Stimulated activated naive CD8-positive, alpha-beta T cell treated with anti-CD3 and anti-CD28 coated beads, Interleukin-15, Interleukin-2, amounts not matched to agents 100 ng/mL and 50 ng/mL, for 24 hours (primary cell): ENCODE measurements at regions not wholly inside any gene's neighbourhood (a gene's known extent, or its start where the extent isn't known, plus 50 kb on each side); places are given as distances from the start of the nearest gene placed in this dataset.

ENCODE experiments used
- H3K27ac Mint-ChIP-seq: one replicate; pipeline ENCODE4 v1.8.0; 2021; ENCODE audit warnings: mild to moderate bottlenecking, mixed read lengths
- H3K27me3 Mint-ChIP-seq: one replicate; pipeline ENCODE4 v1.8.0; 2021; ENCODE audit warnings: mixed read lengths
- H3K36me3 Mint-ChIP-seq: one replicate; pipeline ENCODE4 v1.8.0; 2021; ENCODE audit warnings: low read depth, mixed read lengths
- H3K4me1 Mint-ChIP-seq: one replicate; pipeline ENCODE4 v1.8.0; 2021; ENCODE audit warnings: low read depth, mixed read lengths
- H3K4me3 Mint-ChIP-seq: one replicate; pipeline ENCODE4 v1.8.0; 2021; ENCODE audit warnings: mild to moderate bottlenecking, mixed read lengths
- H3K9me3 Mint-ChIP-seq: one replicate; pipeline ENCODE4 v1.8.0; 2021; ENCODE audit warnings: mixed read lengths

DNA sequence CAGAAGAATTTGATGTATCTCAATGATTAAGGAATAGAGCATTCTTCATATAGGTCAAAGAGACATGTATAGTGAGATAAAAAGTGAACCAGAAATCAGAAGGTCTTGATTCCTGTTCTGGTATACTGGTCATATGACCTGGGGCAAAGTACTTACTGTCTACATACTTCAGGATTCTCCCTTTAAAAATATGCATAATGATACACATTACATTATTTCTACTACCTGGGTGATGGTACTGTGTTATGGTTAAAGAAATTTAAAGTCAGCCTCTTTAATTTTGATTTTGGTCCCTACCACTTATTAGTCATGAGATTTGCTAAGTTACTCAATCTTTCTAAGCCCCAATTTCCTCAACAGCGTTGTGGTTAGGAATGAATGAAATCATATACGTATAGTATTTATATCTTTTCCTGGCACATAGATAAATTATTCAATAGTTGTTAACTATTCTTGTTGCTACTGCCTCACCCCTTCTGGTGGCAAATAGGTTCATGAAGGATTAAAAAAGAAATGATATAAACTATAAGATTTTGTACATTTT, 984.1 kb downstream of the TLE4 start:
- Mint-ChIP-seq H3K27me3 (no peaks in the 10 kb centered on the region), H3K27ac (no peak overlapping the region), H3K4me1 (no peaks in the 10 kb centered on the region), H3K4me3 (no peak overlapping the region), H3K36me3 (no peaks in the 10 kb centered on the region), H3K9me3 (peaks cover 3% of the 10 kb centered on the region)

DNA sequence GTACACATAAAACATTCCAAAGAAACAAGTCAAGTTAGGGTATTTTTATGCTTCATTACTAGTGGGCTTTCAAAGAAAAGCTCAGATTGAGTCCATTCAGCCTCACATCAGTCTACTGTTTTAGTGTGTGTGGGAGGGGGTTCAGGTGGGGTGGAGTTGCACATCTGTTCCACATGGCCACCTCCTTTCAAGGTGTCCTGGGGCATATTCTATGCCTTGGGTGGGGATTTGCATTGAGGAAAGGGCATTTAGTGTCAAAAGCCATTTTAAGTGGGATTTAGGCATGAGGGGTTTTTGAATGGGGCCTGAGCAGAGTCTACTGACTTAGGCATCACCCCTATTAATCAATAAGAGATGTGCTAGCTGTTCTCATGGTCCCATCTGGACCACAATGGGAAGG, 983.1 kb downstream of the TLE4 start:
- H3K27ac Mint-ChIP-seq, result no peak overlapping the region
- H3K27me3 Mint-ChIP-seq, result no peaks in the 10 kb centered on the region
- peaks cover 3% of the 10 kb centered on the region for H3K9me3 Mint-ChIP-seq
- H3K4me3 Mint-ChIP-seq, result no peak overlapping the region
- H3K36me3 Mint-ChIP-seq, result no peaks in the 10 kb centered on the region
- no peaks in the 10 kb centered on the region for H3K4me1 Mint-ChIP-seq

DNA sequence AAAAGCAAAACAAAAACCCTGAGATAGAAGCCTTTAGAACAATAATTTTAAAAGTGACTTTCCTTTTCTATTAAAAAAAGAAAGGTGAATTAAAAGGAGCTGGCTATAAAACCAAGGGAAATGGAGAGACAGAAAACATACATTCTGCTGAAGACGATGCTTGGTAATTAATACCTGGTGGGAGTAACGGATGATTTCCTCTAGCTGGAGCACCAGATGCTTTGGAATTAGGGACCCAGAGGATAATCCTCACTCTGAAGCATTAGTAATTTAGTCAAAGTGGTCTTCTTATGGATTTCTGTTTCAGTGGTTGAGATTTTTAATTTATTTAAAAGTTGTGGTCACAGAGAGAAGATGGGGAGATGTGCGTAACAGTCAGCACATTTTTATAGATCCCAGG, 982.5 kb downstream of the TLE4 start:
- H3K9me3 Mint-ChIP-seq, result peaks cover 3% of the 10 kb centered on the region
- no peaks in the 10 kb centered on the region for H3K4me1 Mint-ChIP-seq
- H3K27ac Mint-ChIP-seq, result no peak overlapping the region
- no peak overlapping the region for H3K4me3 Mint-ChIP-seq
- H3K36me3 Mint-ChIP-seq, result no peaks in the 10 kb centered on the region
- no peaks in the 10 kb centered on the region for H3K27me3 Mint-ChIP-seq

DNA sequence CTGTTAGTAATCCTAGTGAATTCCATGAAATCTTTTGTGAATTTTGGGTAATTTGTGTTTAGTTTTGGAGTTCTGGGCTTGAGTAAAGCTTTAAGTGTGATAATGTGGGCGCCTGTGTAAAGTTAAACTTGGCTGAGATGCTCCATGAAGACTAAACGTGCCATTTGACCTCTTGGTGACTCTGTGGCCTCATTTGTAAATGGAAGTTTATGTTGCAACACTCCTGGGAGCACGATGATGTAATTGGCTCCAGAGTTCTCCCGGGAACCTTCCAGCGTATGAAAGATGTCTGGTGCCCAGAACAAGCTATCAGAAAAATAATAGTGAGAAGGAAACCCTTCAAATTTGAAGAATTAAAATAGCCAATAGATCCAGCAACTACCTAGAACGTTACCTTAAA, 981.2 kb downstream of the TLE4 start:
- no peak overlapping the region for H3K4me3 Mint-ChIP-seq
- no peaks in the 10 kb centered on the region for H3K27me3 Mint-ChIP-seq
- no peak overlapping the region for H3K27ac Mint-ChIP-seq
- H3K4me1 Mint-ChIP-seq, result no peaks in the 10 kb centered on the region
- H3K36me3 Mint-ChIP-seq, result no peaks in the 10 kb centered on the region
- peaks cover 3% of the 10 kb centered on the region for H3K9me3 Mint-ChIP-seq

DNA sequence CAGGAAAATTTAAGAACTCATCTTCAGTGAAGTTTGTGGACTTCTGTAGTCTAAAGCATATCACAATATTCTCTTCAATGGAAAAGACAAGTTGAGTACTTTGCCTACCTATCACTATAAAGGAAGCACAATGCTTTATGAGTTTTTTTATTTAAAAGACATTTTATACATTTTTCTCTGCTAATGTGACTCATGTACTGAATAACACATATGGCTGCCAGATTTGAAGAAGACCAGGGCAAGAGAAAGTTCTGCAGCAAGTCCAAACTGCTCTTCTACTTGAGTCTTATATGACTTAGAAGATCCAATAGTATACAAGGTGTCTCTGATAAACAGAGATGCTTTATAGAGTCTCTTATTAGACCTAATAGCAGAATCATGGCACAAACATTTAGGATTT, 978.4 kb downstream of the TLE4 start:
- H3K27ac Mint-ChIP-seq, result no peak overlapping the region
- H3K4me1 Mint-ChIP-seq, result no peaks in the 10 kb centered on the region
- H3K27me3 Mint-ChIP-seq, result no peaks in the 10 kb centered on the region
- no peak overlapping the region for H3K4me3 Mint-ChIP-seq
- H3K36me3 Mint-ChIP-seq, result no peaks in the 10 kb centered on the region
- H3K9me3 Mint-ChIP-seq, result no peaks in the 10 kb centered on the region

DNA sequence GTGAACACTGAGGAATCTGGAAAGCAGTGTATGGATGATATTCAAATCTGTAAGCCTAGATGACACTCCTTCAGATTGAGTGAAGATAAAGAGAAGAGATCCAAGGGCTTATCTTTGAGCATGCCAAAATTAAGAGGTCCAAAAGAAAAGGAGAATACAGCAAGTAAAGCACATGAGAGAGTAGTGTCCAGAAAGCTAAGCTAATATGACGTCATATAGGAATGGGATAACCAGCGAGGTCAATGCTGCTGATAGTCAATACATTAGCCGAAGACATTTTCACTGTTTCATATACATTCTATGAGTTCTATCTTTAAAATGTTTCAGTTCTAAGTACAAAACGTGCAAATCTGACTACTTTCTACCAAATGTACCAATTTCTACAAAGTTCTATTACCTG, 975.8 kb downstream of the TLE4 start:
- H3K9me3 Mint-ChIP-seq, result peaks cover 4% of the 10 kb centered on the region

DNA sequence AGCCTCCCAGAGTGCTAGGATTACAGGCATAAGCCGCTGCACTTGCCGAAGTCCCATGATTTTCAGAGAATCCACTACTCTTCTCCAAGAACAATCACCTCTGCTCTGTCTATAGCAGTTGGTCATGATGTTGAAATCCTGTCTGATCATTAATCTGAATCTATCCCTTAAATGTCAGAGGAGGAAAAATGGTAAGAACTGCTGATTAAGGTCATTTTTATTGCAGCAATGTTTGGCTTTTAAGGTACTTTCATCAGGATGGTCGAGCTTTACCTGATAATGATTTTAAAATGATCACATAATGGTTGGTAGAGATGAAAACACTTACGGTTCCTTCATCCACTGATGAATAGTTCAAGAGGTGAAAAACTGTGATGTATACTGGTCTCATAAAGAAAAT, 968.6 kb downstream of the TLE4 start:
- Mint-ChIP-seq H3K27me3 (no peaks in the 10 kb centered on the region), H3K4me3 (no peak overlapping the region), H3K36me3 (no peaks in the 10 kb centered on the region), H3K9me3 (peaks cover 4% of the 10 kb centered on the region), H3K4me1 (no peaks in the 10 kb centered on the region), H3K27ac (no peak overlapping the region)

More for the DNA sequence above, 975.8 kb downstream of the TLE4 start:
- no peak overlapping the region for H3K4me3 Mint-ChIP-seq
- H3K36me3 Mint-ChIP-seq, result no peaks in the 10 kb centered on the region
- no peaks in the 10 kb centered on the region for H3K4me1 Mint-ChIP-seq
- H3K27me3 Mint-ChIP-seq, result no peaks in the 10 kb centered on the region
- no peak overlapping the region for H3K27ac Mint-ChIP-seq

DNA sequence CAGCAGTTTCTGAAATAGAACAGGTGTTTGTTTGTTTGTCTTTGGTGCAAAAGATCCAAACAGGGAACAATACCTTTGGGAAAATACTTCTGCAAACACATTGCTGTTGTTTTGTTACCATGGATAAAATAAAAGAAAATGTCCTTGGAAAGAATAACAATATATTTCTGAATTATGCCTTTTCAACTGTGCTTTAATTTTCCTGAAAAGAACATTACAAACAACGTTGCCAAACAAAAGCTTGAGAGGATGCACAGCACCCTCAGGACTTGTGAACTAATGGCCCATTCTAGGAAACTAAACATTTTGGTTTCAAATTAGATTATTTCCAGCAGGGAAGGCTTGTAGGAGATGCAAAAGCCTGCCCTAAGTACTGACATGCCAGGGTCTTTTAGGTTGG, 967.2 kb downstream of the TLE4 start:
- peaks cover 5% of the 10 kb centered on the region for H3K9me3 Mint-ChIP-seq
- no peaks in the 10 kb centered on the region for H3K27me3 Mint-ChIP-seq
- no peaks in the 10 kb centered on the region for H3K36me3 Mint-ChIP-seq
- no peaks in the 10 kb centered on the region for H3K4me1 Mint-ChIP-seq
- H3K4me3 Mint-ChIP-seq, result no peak overlapping the region
- no peak overlapping the region for H3K27ac Mint-ChIP-seq

DNA sequence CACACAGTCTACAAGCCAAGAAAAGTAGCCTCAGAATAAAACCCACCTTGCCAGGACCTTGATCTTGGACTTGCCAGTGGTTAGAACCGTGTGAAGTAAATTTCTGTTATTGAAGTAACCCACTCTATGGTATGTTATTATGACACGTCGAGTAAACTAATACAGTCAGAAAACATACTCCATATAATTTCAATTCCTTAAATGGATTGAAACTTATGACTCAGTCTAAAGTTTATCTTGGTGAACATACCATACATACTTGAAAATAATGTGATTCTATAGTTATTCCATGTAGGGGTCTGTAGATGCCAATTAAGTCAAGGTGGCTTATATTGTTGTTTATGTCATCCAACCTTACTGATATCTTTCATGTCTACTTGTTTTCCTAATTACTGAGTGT, 950.7 kb downstream of the TLE4 start:
- Mint-ChIP-seq H3K9me3 (peaks cover 8% of the 10 kb centered on the region), H3K4me1 (no peaks in the 10 kb centered on the region), H3K4me3 (no peak overlapping the region), H3K27me3 (no peaks in the 10 kb centered on the region), H3K27ac (no peak overlapping the region), H3K36me3 (no peaks in the 10 kb centered on the region)

DNA sequence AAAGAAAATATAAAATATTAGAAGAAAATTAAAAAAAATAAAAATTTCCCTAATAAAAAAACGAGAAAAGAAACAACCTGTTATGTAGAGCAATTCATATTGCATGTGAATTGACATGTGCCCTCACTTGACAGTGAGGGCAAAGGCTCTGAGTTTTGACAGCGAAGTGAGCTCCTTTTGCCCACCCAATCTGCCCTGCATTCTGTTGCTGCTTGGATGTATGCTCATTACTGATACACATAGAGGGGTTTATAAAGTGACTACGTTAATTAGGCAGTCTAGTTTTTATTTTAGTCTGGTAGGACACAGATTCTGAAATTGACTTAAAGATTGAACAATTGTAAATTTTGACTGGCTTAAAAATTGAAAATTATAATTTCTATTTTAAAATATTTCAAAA, 949.4 kb downstream of the TLE4 start:
- peaks cover 11% of the 10 kb centered on the region for H3K9me3 Mint-ChIP-seq
- no peaks in the 10 kb centered on the region for H3K27me3 Mint-ChIP-seq
- H3K27ac Mint-ChIP-seq, result no peak overlapping the region
- no peaks in the 10 kb centered on the region for H3K4me1 Mint-ChIP-seq
- H3K4me3 Mint-ChIP-seq, result no peak overlapping the region
- H3K36me3 Mint-ChIP-seq, result no peaks in the 10 kb centered on the region

DNA sequence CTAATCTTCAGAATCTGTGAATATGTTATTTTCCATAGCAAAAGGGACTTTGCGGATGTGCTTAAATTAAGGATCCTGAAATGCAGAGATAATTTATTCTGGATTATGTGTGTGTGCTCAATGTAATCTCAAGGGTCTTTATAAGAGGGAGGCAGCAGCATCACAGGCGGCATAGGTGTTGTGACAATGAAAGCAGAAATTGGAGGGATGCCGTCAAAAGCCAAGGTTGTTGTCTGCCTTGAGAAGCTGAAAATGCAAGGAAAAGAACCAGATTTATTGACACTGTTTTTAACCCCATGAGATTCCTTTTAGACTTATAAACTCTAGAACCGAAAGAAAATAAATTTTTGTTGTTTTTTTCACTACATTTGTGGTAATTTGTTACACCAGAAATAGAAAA, 948.5 kb downstream of the TLE4 start:
- Mint-ChIP-seq H3K36me3 (no peaks in the 10 kb centered on the region), H3K27me3 (no peaks in the 10 kb centered on the region), H3K27ac (no peak overlapping the region), H3K9me3 (peaks cover 7% of the 10 kb centered on the region), H3K4me3 (no peak overlapping the region), H3K4me1 (no peaks in the 10 kb centered on the region)

DNA sequence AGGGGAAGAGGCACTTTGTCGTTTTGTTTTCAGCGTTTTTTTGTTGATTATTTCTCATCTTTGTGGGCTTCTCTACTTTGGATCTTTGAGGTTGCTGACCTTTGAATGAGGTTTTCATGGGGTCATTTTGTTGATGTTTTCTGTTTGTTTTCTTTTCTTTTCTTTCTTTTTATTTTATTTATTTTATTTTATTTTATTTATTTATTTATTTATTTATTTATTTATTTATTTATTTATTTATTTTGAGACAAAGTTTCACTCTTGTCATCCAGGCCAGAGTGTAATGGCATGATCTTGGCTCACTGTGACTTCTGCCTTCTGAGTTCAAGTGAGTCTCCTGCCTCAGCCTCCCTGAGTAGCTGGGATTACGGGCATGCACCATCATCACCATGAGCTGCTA, 946.7 kb downstream of the TLE4 start:
- no peak overlapping the region for H3K4me3 Mint-ChIP-seq
- H3K36me3 Mint-ChIP-seq, result no peaks in the 10 kb centered on the region
- peaks cover 9% of the 10 kb centered on the region for H3K9me3 Mint-ChIP-seq
- no peaks in the 10 kb centered on the region for H3K4me1 Mint-ChIP-seq
- no peaks in the 10 kb centered on the region for H3K27me3 Mint-ChIP-seq
- H3K27ac Mint-ChIP-seq, result no peak overlapping the region

DNA sequence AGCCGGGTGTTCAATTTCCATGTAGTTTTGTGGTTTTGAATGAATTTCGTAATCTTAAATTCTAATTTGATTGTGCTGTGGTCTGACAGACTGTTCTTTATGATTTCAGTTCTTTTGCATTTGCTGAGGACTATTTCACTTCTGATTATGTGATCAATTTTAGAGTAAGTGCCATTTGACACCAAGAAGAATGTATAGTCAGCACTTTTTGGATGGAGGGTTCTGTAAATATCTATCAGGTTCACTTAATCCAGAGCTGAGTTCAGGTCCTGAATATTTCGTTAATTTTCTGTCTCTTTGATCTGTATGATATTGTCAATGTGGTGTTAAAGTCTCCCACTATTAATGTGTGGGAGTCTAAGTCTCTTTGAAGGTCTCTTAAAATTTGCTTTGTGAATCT, 944.9 kb downstream of the TLE4 start:
- H3K36me3 Mint-ChIP-seq, result no peaks in the 10 kb centered on the region
- no peaks in the 10 kb centered on the region for H3K27me3 Mint-ChIP-seq
- H3K27ac Mint-ChIP-seq, result no peak overlapping the region
- H3K9me3 Mint-ChIP-seq, result peaks cover 9% of the 10 kb centered on the region
- H3K4me3 Mint-ChIP-seq, result no peak overlapping the region
- no peaks in the 10 kb centered on the region for H3K4me1 Mint-ChIP-seq

DNA sequence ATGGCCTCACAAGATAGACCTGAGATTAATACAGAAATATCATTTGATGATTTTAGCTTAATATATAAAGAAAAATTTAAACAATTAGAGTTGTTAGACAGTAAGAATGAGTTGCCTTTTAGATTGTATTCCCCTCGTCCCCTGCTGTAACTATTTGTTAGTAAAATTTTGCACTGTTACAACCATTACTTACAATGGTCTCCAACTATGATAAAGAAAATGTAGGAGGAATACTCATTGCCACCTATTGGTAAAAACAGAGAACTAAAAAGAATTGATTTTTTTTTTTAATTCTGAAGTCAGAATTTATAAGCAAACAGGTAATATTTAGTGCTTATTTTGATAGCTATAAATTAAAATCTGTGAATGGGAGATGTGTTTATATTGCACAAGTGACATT, 937.6 kb downstream of the TLE4 start:
- Mint-ChIP-seq H3K9me3 (peaks cover 3% of the 10 kb centered on the region), H3K36me3 (no peaks in the 10 kb centered on the region), H3K27me3 (no peaks in the 10 kb centered on the region), H3K4me1 (no peaks in the 10 kb centered on the region), H3K4me3 (no peak overlapping the region), H3K27ac (no peak overlapping the region)

DNA sequence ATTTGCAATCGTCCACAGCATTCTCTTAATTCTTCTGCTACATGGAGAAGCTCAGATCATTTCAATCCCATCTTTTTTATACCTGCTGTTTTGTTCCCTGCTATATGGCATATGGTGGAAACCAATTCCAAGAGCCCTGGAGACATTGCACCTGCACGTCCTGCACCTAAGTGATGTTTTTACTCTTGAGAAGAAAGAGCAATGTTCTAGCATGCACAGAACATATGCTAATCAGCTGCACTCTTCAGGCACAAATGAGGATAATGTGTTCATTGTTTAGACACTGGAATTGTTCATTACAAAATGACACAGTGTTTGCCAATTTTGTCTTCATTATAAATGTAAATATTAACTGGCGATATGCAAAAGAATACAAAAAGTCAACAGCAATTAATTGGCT, 935.8 kb downstream of the TLE4 start:
- Mint-ChIP-seq H3K36me3 (no peaks in the 10 kb centered on the region), H3K27me3 (no peaks in the 10 kb centered on the region), H3K4me3 (no peak overlapping the region), H3K9me3 (no peaks in the 10 kb centered on the region), H3K4me1 (no peaks in the 10 kb centered on the region), H3K27ac (no peak overlapping the region)

DNA sequence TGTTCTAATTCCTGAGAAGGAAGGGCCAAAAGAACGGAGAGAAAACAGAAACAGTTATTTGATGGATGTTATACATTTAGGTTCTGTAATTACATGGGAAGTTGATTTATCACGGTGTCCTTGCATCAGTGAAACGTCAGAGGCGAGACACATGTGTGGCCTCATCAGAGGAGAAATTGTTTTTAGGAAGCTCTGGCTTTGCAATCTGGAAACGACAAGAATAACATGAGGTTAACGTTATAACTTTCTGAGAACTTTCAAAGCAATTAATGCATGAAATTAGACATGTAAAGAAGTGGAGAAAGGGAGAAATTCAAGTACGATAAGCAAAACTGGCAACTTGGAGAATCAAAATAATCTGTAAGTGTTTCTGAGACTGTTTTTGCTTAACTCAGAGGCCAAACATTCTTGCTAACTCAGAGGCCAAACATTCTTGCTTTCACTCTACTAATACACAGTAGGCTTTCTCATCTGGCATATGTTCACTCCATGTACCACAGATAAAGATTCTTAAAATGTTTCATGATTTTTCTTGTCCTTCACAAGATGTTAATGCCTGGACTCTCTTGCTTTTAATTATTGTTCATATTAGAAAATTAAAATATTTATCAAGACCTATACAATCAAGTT, 933.0 kb downstream of the TLE4 start:
- Mint-ChIP-seq H3K9me3 (no peaks in the 10 kb centered on the region), H3K4me1 (no peaks in the 10 kb centered on the region), H3K4me3 (no peak overlapping the region), H3K27me3 (no peaks in the 10 kb centered on the region), H3K36me3 (no peaks in the 10 kb centered on the region), H3K27ac (no peak overlapping the region)
